HCEC 1CT (cell line): ENCODE measurements at regions not wholly inside any gene's neighbourhood (a gene's known extent, or its start where the extent isn't known, plus 50 kb on each side); places are given as distances from the start of the nearest gene placed in this dataset.
"Not testable (repeated sequence)": the region's sequence is repeated elsewhere in the genome, so short reads cannot be mapped to it uniquely, and the experiment has no call there.

Experiments used
- DNase-seq: peaks from one replicate; pipeline ENCODE4 v3.0.0-alpha.2; 2017

- peak; percentile 91 for DNase-seq
Observed at GRCh38 chr6:6749702-6750491, 161.4 kb downstream of the LY86 start.

- no peak for DNase-seq
Observed at GRCh38 chr6:6750594-6751265, 162.2 kb downstream of the LY86 start.

- no peak for DNase-seq
Observed at GRCh38 chr6:6751266-6751596, 162.7 kb downstream of the LY86 start.

- DNase-seq: peak; percentile 19
Observed at GRCh38 chr6:6751619-6752023, 163.1 kb downstream of the LY86 start.

- DNase-seq: no peak
Observed at GRCh38 chr6:6752129-6752528, 163.6 kb downstream of the LY86 start.

- DNase-seq: no peak
Observed at GRCh38 chr6:6753301-6753700, 164.8 kb downstream of the LY86 start.

GRCh38 chr6:6756526-6756925 lies 168.0 kb downstream of the LY86 start:
- no peak for DNase-seq

- DNase-seq: no peak
Observed at GRCh38 chr6:6758546-6758914, 170.0 kb downstream of the LY86 start.

- DNase-seq: peak; percentile 56
Observed at GRCh38 chr6:6758915-6759654, 170.6 kb downstream of the LY86 start.

GRCh38 chr6:6760002-6760401 lies 171.5 kb downstream of the LY86 start:
- DNase-seq: no peak

GRCh38 chr6:6762566-6762965 lies 174.0 kb downstream of the LY86 start:
- not testable (repeated sequence) for DNase-seq

GRCh38 chr6:6764764-6765434 lies 176.4 kb downstream of the LY86 start:
- DNase-seq: no peak

- no peak for DNase-seq
Observed at GRCh38 chr6:6766230-6766905, 177.8 kb downstream of the LY86 start.

GRCh38 chr6:6769466-6769865 lies 180.9 kb downstream of the LY86 start:
- DNase-seq: no peak

GRCh38 chr6:6771224-6771945 lies 182.9 kb downstream of the LY86 start:
- no peak for DNase-seq

- no peak for DNase-seq
Observed at GRCh38 chr6:6771964-6772363, 183.4 kb downstream of the LY86 start.

- no peak for DNase-seq
Observed at GRCh38 chr6:6772751-6773150, 184.2 kb downstream of the LY86 start.

GRCh38 chr6:6775074-6775473 lies 186.6 kb downstream of the LY86 start:
- no peak for DNase-seq

GRCh38 chr6:6780231-6780630 lies 191.7 kb downstream of the LY86 start:
- no peak for DNase-seq

- no peak for DNase-seq
Observed at GRCh38 chr6:6781172-6781872, 192.8 kb downstream of the LY86 start.

GRCh38 chr6:6781873-6782227 lies 193.3 kb downstream of the LY86 start:
- no peak for DNase-seq

- DNase-seq: no peak
Observed at GRCh38 chr6:6783721-6784120, 195.2 kb downstream of the LY86 start.
